GM12878 (cell line): ENCODE measurements at regions not wholly inside any gene's neighbourhood (a gene's known extent, or its start where the extent isn't known, plus 50 kb on each side); places are given as distances from the start of the nearest gene placed in this dataset.

Experiments
- ATAC-seq: fragments of 200-7000 bp; cut with Tn5 transposase; 3 replicates; pipeline ENCODE4 v1.9.1; 2020; ENCODE audit warnings: mild to moderate bottlenecking, moderate library complexity
- BruUV-seq: library from RNA; stranded (reverse); fragments of 400-500 nt; replicated peaks from 2 replicates; lab custom pipeline; 2021; lab: Mats Ljungman, UMichigan
- CTCF ChIA-PET: fragments of 300-600 bp; sonication (Branson Sonifier 250); formaldehyde crosslinking; extraction: SDS; loops from one replicate; lab custom pipeline; 2021; ENCODE audit warnings: inconsistent platforms; lab: Yijun Ruan, JAX
- POLR2A ChIA-PET: fragments of 350-600 bp; formaldehyde crosslinking; extraction: SDS; loops from one replicate; lab custom pipeline; 2021; ENCODE audit warnings: inconsistent platforms; lab: Charles Lee
- RAD21 ChIA-PET: fragments of 300-600 bp; sonication (Branson Sonifier 250); formaldehyde crosslinking; loops from one replicate; lab custom pipeline; 2023; ENCODE audit warnings: antibody characterized with exemption; ENCODE audit not compliant: unreplicated experiment; lab: Charles Lee
- SMC1A ChIA-PET: fragments of 300-600 bp; sonication (Branson Sonifier 250); formaldehyde crosslinking; loops from one replicate; lab custom pipeline; 2023; ENCODE audit not compliant: unreplicated experiment, uncharacterized antibody; lab: Charles Lee
- DNase-seq: peaks from one replicate; pipeline ENCODE4 v3.0.0-alpha.2; 2011; ENCODE audit warnings: low read depth, low spot score
- FAIRE-seq: peaks from 3 replicates; lab custom pipeline; 2011; peaks lifted over from hg19 to GRCh38; lab: Jason Lieb, UNC
- H2AFZ ChIP-seq: 2 replicates; pipeline ENCODE4 v1.6.0; 2011; ENCODE audit warnings: low read depth, low read length, control low read depth; ENCODE audit not compliant: control insufficient read depth
- H3K27ac ChIP-seq: 2 replicates; pipeline ENCODE4 v1.5.1; 2011; ENCODE audit warnings: control low read depth; ENCODE audit not compliant: control insufficient read depth, insufficient read depth
- H3K27me3 ChIP-seq, 2 experiments: replicated peaks in 1 of 2; 2 replicates each; pipeline versions ENCODE4 v1.6.0 to v1.6.1; 2011; ENCODE audit warnings: low read length in 1 of 2; ENCODE audit not compliant: control insufficient read depth in 2 of 2, insufficient read depth in 2 of 2
- H3K36me3 ChIP-seq, 2 experiments: 2 replicates each; pipeline ENCODE4 v1.5.1; 2011; ENCODE audit warnings: low read length in 1 of 2; ENCODE audit not compliant: control insufficient read depth in 2 of 2, insufficient read depth in 2 of 2
- H3K4me1 ChIP-seq: 2 replicates; pipeline ENCODE4 v1.6.1; 2011; ENCODE audit warnings: mild to moderate bottlenecking, low read length, moderate library complexity, mixed read lengths; ENCODE audit not compliant: control insufficient read depth, insufficient read depth
- H3K4me2 ChIP-seq: 2 replicates; pipeline ENCODE4 v1.6.0; 2011; ENCODE audit warnings: control low read depth; ENCODE audit not compliant: control insufficient read depth, insufficient read depth
- H3K4me3 ChIP-seq: fragments of 200-600 bp; sonication (generic); 2 replicates; pipeline ENCODE4 v1.5.1; 2016
- H3K79me2 ChIP-seq: 2 replicates; pipeline ENCODE4 v1.6.0; 2011; ENCODE audit warnings: low read length; ENCODE audit not compliant: control insufficient read depth, insufficient read depth
- H3K9ac ChIP-seq: 2 replicates; pipeline ENCODE4 v1.8.0; 2011; ENCODE audit warnings: low read length, control low read depth, mixed read lengths; ENCODE audit not compliant: control insufficient read depth, insufficient read depth
- H3K9me3 ChIP-seq: replicated peaks from 3 replicates; pipeline ENCODE4 v1.5.1; 2011; ENCODE audit warnings: mild to moderate bottlenecking, low read length; ENCODE audit not compliant: control insufficient read depth, insufficient read depth
- H4K20me1 ChIP-seq: 2 replicates; pipeline ENCODE4 v1.6.0; 2011; ENCODE audit not compliant: control insufficient read depth, insufficient read depth
- BMI1 ChIP-seq: fragments of 450-650 bp; IDR thresholded peaks from 2 replicates; pipeline ENCODE4 v1.6.1; 2016; ENCODE audit warnings: mild to moderate bottlenecking, moderate library complexity, borderline replicate concordance
- CBX5 ChIP-seq: sonication (generic); IDR thresholded peaks from 2 replicates; pipeline ENCODE4 v1.6.1; 2016; ENCODE audit warnings: low read depth, moderate library complexity, mild to moderate bottlenecking, inconsistent platforms
- CREB1 ChIP-seq: IDR thresholded peaks from 2 replicates; pipeline ENCODE4 v1.6.1; 2012; ENCODE audit warnings: low read depth, mild to moderate bottlenecking, inconsistent platforms
- FOXK2 ChIP-seq: fragments of 450-650 bp; IDR thresholded peaks from 2 replicates; pipeline ENCODE4 v1.6.1; 2017; ENCODE audit warnings: mild to moderate bottlenecking, moderate library complexity
- NKRF ChIP-seq: fragments of 450-650 bp; conservative IDR thresholded peaks from 2 replicates; pipeline ENCODE4 v1.6.1; 2017; ENCODE audit warnings: mild to moderate bottlenecking, moderate library complexity
- RELA ChIP-seq: fragments of 450-650 bp; IDR thresholded peaks from 2 replicates; pipeline ENCODE4 v1.8.0; 2014; ENCODE audit warnings: borderline replicate concordance; ENCODE audit not compliant: partially characterized antibody
- SKIL ChIP-seq: fragments of 450-650 bp; IDR thresholded peaks from 2 replicates; pipeline ENCODE4 v1.6.1; 2017; ENCODE audit warnings: mild to moderate bottlenecking, low read depth, inconsistent platforms; ENCODE audit not compliant: poor library complexity, severe bottlenecking
- WGBS: methylation state at CpG from one replicate; pipeline ENCODE4 v1.1.6; 2016; ENCODE audit warnings: low lambda C conversion rate; ENCODE audit not compliant: insufficient replicate concordance, insufficient coverage; ENCODE audit errors: missing lambda C conversion rate; 5-methylcytosine and 5-hydroxymethylcytosine counted together
- in situ Hi-C: fragments of 300-500 bp; cut with MboI; formaldehyde crosslinking; loops from 9 replicates; pipeline ENCODE4 v1.14.3; 2018; ENCODE audit warnings: mixed read lengths
- intact Hi-C: fragments of 100-400 bp; cut with micrococcal nuclease; formaldehyde crosslinking; loops from one replicate; pipeline ENCODE4 v1.14.2; 2022; ENCODE audit not compliant: unreplicated experiment

- H3K4me2 ChIP-seq, result no peak overlapping the region
- FAIRE-seq, result no peak
- BruUV-seq, result no TSS peak
Observed at GRCh38 chr14:42554091-42554490, 947.4 kb downstream of the LRFN5 start.

GRCh38 chr14:42550310-42550709 is 943.6 kb downstream of the LRFN5 start:
- no peaks in the 10 kb centered on the region for H3K27me3 ChIP-seq
- no peak overlapping the region for H3K4me3 ChIP-seq
- FAIRE-seq (no peak), DNase-seq (no peak), ATAC-seq (no peak)
- intact Hi-C loops, result no loop called here
- TF ChIP-seq RELA (no peak), NKRF (no peak), CBX5 (no peak), SKIL (no peak), BMI1 (no peak)
- no peaks in the 10 kb centered on the region for H4K20me1 ChIP-seq
- H2AFZ ChIP-seq, result no peak overlapping the region
- BruUV-seq, result no TSS peak
- in situ Hi-C loops, result no loop called here
- H3K79me2 ChIP-seq, result no peaks in the 10 kb centered on the region
- SMC1A ChIA-PET, result interaction anchor here (0.9 kb wide), 1 partner anchor 147 kb away, joined by 3 read pairs; no protein-coding TSS in a partner anchor
- RAD21 ChIA-PET, result no interaction called here
- H3K36me3 ChIP-seq, result no peaks in the 10 kb centered on the region
- H3K27ac ChIP-seq, result no peak overlapping the region
- POLR2A ChIA-PET, result no interaction called here
- H3K4me2 ChIP-seq, result no peak overlapping the region
- no peaks in the 10 kb centered on the region for H3K9me3 ChIP-seq
- no peaks in the 10 kb centered on the region for H3K4me1 ChIP-seq
- CTCF ChIA-PET, result no interaction called here
- H3K9ac ChIP-seq, result no peak overlapping the region

More at GRCh38 chr14:42554091-42554490, 947.4 kb downstream of the LRFN5 start:
- RAD21 ChIA-PET, result no interaction called here
- H4K20me1 ChIP-seq, result no peaks in the 10 kb centered on the region
- no peak for ATAC-seq
- no peak for TF ChIP-seq CREB1
- TF ChIP-seq FOXK2, result no peak
- TF ChIP-seq, all 136 proteins: peak for 0
- ChIA-PET CTCF (no interaction called here), POLR2A (no interaction called here), SMC1A (no interaction called here)
- H3K27me3 ChIP-seq, result no peaks in the 10 kb centered on the region
- in situ Hi-C loops (no loop called here), intact Hi-C loops (no loop called here)
- H3K79me2 ChIP-seq, result no peaks in the 10 kb centered on the region
- no peak overlapping the region for H2AFZ ChIP-seq
- no peaks in the 10 kb centered on the region for H3K9me3 ChIP-seq
- H3K4me1 ChIP-seq, result no peaks in the 10 kb centered on the region
- H3K36me3 ChIP-seq, result no peaks in the 10 kb centered on the region; a peak in 1 of 4 replicates
- 37% methylated on average over 2 of the region's 2 CpGs for WGBS
- H3K4me3 ChIP-seq, result no peak overlapping the region
- DNase-seq, result no peak
- H3K9ac ChIP-seq, result no peak overlapping the region
- no peak overlapping the region for H3K27ac ChIP-seq
